ENCODE measurements at regions not wholly inside any gene's neighbourhood (a gene's known extent, or its start where the extent isn't known, plus 50 kb on each side); places are given as distances from the start of the nearest gene placed in this dataset.

- DNase-seq: no peak
These were observed 69.5 kb upstream of the SSX2IP start for GRCh38 chr1:84759756-84760155.

GRCh38 chr1:84758968-84759491, 68.8 kb upstream of the SSX2IP start:
- peak; percentile 50 for DNase-seq

GRCh38 chr1:84758476-84758875, 68.2 kb upstream of the SSX2IP start:
- no peak for DNase-seq

- DNase-seq: peak; percentile 46
These were observed 67.0 kb upstream of the SSX2IP start for GRCh38 chr1:84757301-84757700.

- DNase-seq: peak; percentile 50
These were observed 66.3 kb upstream of the SSX2IP start for GRCh38 chr1:84756455-84757082.

GRCh38 chr1:84756001-84756400, 65.7 kb upstream of the SSX2IP start:
- peak; percentile 43 for DNase-seq

- no peak for DNase-seq
These were observed 65.0 kb upstream of the SSX2IP start for GRCh38 chr1:84755216-84755615.

GRCh38 chr1:84754386-84754703, 64.1 kb upstream of the SSX2IP start:
- DNase-seq: no peak

- DNase-seq: peak; percentile 91
These were observed 63.5 kb upstream of the SSX2IP start for GRCh38 chr1:84753516-84754385.

- no peak for DNase-seq
These were observed 60.0 kb upstream of the SSX2IP start for GRCh38 chr1:84750110-84750730.

- no peak for DNase-seq
These were observed 59.2 kb upstream of the SSX2IP start for GRCh38 chr1:84749427-84749826.

GRCh38 chr1:84748364-84748763, 58.1 kb upstream of the SSX2IP start:
- no peak for DNase-seq

- no peak for DNase-seq
These were observed 55.6 kb upstream of the SSX2IP start for GRCh38 chr1:84745857-84746256.

GRCh38 chr1:84743896-84744295, 53.6 kb upstream of the SSX2IP start:
- DNase-seq: no peak

- no peak for DNase-seq
These were observed 52.4 kb upstream of the SSX2IP start for GRCh38 chr1:84742653-84743052.

GRCh38 chr1:84740050-84740714, 49.9 kb upstream of the SSX2IP start:
- DNase-seq: peak; percentile 34

All from NCI-H82 (cell line).